ENCODE measurements at regions not wholly inside any gene's neighbourhood (a gene's known extent, or its start where the extent isn't known, plus 50 kb on each side); places are given as distances from the start of the nearest gene placed in this dataset.

DNA sequence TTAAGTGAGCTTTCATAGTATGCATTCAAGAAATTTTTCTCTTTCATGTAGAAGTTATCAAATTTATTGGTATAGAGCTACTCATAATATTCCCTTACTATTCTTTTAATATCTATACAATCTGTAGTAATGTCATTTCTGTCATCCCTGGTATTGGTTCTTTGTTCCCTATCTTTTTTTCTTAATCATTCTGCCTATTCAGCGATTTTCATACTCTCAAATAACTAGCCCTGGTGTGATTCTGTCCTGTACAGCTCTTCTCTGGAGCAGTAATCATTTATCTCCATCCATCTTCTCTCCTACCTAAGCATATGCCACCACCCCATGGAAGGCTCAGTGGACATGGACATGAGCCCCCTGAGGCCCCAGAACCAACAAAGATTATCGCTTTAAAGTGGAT lies 213.2 kb upstream of the NEBL start:
- TF ChIP-seq, protein P1, sequence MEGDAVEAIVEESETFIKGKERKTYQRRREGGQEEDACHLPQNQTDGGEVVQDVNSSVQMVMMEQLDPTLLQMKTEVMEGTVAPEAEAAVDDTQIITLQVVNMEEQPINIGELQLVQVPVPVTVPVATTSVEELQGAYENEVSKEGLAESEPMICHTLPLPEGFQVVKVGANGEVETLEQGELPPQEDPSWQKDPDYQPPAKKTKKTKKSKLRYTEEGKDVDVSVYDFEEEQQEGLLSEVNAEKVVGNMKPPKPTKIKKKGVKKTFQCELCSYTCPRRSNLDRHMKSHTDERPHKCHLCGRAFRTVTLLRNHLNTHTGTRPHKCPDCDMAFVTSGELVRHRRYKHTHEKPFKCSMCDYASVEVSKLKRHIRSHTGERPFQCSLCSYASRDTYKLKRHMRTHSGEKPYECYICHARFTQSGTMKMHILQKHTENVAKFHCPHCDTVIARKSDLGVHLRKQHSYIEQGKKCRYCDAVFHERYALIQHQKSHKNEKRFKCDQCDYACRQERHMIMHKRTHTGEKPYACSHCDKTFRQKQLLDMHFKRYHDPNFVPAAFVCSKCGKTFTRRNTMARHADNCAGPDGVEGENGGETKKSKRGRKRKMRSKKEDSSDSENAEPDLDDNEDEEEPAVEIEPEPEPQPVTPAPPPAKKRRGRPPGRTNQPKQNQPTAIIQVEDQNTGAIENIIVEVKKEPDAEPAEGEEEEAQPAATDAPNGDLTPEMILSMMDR (IDR thresholded peaks at IDR 0.05) = no peak
- no peak for TF ChIP-seq POLR2A (IDR thresholded peaks at IDR 0.05)
